Smooth muscle cell (in vitro differentiated cells): ENCODE measurements at regions not wholly inside any gene's neighbourhood (a gene's known extent, or its start where the extent isn't known, plus 50 kb on each side); places are given as distances from the start of the nearest gene placed in this dataset.

Source experiments
- DNase-seq: peaks from one replicate; lab custom pipeline; 2025; ENCODE audit not compliant: unreplicated experiment; lab: John Stamatoyannopoulos, UW
- H2AFZ ChIP-seq: fragments of 200-600 bp; sonication (generic); 2 replicates; pipeline ENCODE4 v1.6.0; 2016; ENCODE audit warnings: antibody characterized with exemption, low read depth, mild to moderate bottlenecking
- H3F3A ChIP-seq: fragments of 200-600 bp; sonication (generic); 2 replicates; pipeline ENCODE4 v1.6.0; 2017; ENCODE audit warnings: antibody characterized with exemption, low read depth
- H3K27ac ChIP-seq: fragments of 200-600 bp; sonication (generic); 2 replicates; pipeline ENCODE4 v1.5.1; 2016; ENCODE audit warnings: low read depth, mild to moderate bottlenecking
- H3K27me3 ChIP-seq: fragments of 200-600 bp; sonication (generic); 2 replicates; pipeline ENCODE4 v1.6.1; 2016; ENCODE audit warnings: low read depth, mild to moderate bottlenecking
- H3K36me3 ChIP-seq: fragments of 200-600 bp; sonication (generic); 2 replicates; pipeline ENCODE4 v1.5.1; 2016; ENCODE audit warnings: low read depth
- H3K4me1 ChIP-seq: fragments of 200-600 bp; sonication (generic); 2 replicates; pipeline ENCODE4 v1.5.1; 2016; ENCODE audit warnings: low read depth
- H3K4me2 ChIP-seq: fragments of 200-600 bp; sonication (generic); 2 replicates; pipeline ENCODE4 v1.6.0; 2016; ENCODE audit warnings: mild to moderate bottlenecking
- H3K4me3 ChIP-seq: fragments of 200-600 bp; sonication (generic); 2 replicates; pipeline ENCODE4 v1.5.1; 2016; ENCODE audit warnings: mild to moderate bottlenecking
- H3K79me2 ChIP-seq: fragments of 200-600 bp; sonication (generic); 2 replicates; pipeline ENCODE4 v1.6.0; 2016; ENCODE audit warnings: low read depth, mild to moderate bottlenecking
- H3K9ac ChIP-seq: fragments of 200-600 bp; sonication (generic); 2 replicates; pipeline ENCODE4 v1.6.0; 2016; ENCODE audit warnings: low read depth
- H3K9me3 ChIP-seq: fragments of 200-600 bp; sonication (generic); replicated peaks from 2 replicates; pipeline ENCODE4 v1.5.1; 2016; ENCODE audit warnings: low read depth
- H4K20me1 ChIP-seq: fragments of 200-600 bp; sonication (generic); 2 replicates; pipeline ENCODE4 v1.6.0; 2016; ENCODE audit warnings: low read depth
- CTCF ChIP-seq: fragments of 200-600 bp; sonication (generic); IDR thresholded peaks from 2 replicates; pipeline ENCODE4 v1.5.1; 2017; ENCODE audit warnings: borderline replicate concordance, mild to moderate bottlenecking, antibody characterized with exemption; ENCODE audit not compliant: insufficient read depth, poor library complexity, severe bottlenecking
- WGBS: methylation state at CpG from one replicate; pipeline ENCODE4 v1.1.7; 2016; ENCODE audit warnings: low lambda C conversion rate; 5-methylcytosine and 5-hydroxymethylcytosine counted together

GRCh38 chr1:60992165-60992564 is 90.2 kb upstream of the NFIA start:
- peaks cover 2% of the 10 kb centered on the region for H3K27me3 ChIP-seq
- no peaks in the 10 kb centered on the region for H4K20me1 ChIP-seq
- H3K4me2 ChIP-seq: no peak overlapping the region
- H3K9me3 ChIP-seq: no peaks in the 10 kb centered on the region
- no peaks in the 10 kb centered on the region for H3K36me3 ChIP-seq
- H2AFZ ChIP-seq: no peak overlapping the region
- no peak overlapping the region for H3K9ac ChIP-seq
- no peak overlapping the region for H3K4me3 ChIP-seq
- peaks cover 18% of the 10 kb centered on the region for H3F3A ChIP-seq
- no peak for TF ChIP-seq CTCF
- 96% methylated on average over 1 of the region's 1 CpG for WGBS
- DNase-seq: no peak
- H3K79me2 ChIP-seq: no peaks in the 10 kb centered on the region
- H3K27ac ChIP-seq: no peak overlapping the region
- peaks cover 5% of the 10 kb centered on the region for H3K4me1 ChIP-seq

- no peak overlapping the region for H3K9ac ChIP-seq
- no peak overlapping the region for H3K4me3 ChIP-seq
- peak overlapping the region; percentile 56 for H3K4me2 ChIP-seq
Observed at GRCh38 chr1:60990714-60991090, 91.7 kb upstream of the NFIA start.

GRCh38 chr1:60989749-60990713 is 92.3 kb upstream of the NFIA start:
- Histone ChIP-seq H3K27ac (peak overlapping the region; percentile 53), H3K9ac (no peak overlapping the region), H3K27me3 (peaks cover 4% of the 10 kb centered on the region), H3K4me2 (peak overlapping the region; percentile 56), H3K79me2 (no peaks in the 10 kb centered on the region), H2AFZ (no peak overlapping the region), H3K36me3 (no peaks in the 10 kb centered on the region), H3F3A (peaks cover 18% of the 10 kb centered on the region), H3K4me1 (peaks cover 5% of the 10 kb centered on the region), H3K9me3 (no peaks in the 10 kb centered on the region), H4K20me1 (no peaks in the 10 kb centered on the region), H3K4me3 (no peak overlapping the region)
- no peak for TF ChIP-seq CTCF
- DNase-seq: no peak
- 20% methylated on average over 7 of the region's 7 CpGs for WGBS

More at GRCh38 chr1:60990714-60991090, 91.7 kb upstream of the NFIA start:
- Histone ChIP-seq H3K27ac (peak overlapping the region; percentile 53), H3K79me2 (no peaks in the 10 kb centered on the region), H3K4me1 (peaks cover 5% of the 10 kb centered on the region), H3F3A (peaks cover 18% of the 10 kb centered on the region), H3K27me3 (peaks cover 4% of the 10 kb centered on the region), H3K36me3 (no peaks in the 10 kb centered on the region), H4K20me1 (no peaks in the 10 kb centered on the region), H3K9me3 (no peaks in the 10 kb centered on the region), H2AFZ (no peak overlapping the region)
- no peak for DNase-seq
- no peak for TF ChIP-seq CTCF
- WGBS: 29% methylated on average over 8 of the region's 8 CpGs
